GM18868 (cell line): ENCODE measurements at regions not wholly inside any gene's neighbourhood (a gene's known extent, or its start where the extent isn't known, plus 50 kb on each side); places are given as distances from the start of the nearest gene placed in this dataset.
"Not testable (repeated sequence)": the region's sequence is repeated elsewhere in the genome, so short reads cannot be mapped to it uniquely, and the experiment has no call there.

Experiments used
- ATAC-seq: cut with Tn5 transposase; IDR thresholded peaks from one replicate; pipeline ENCODE4 v1.9.1; 2021; ENCODE audit warnings: mild to moderate bottlenecking, moderate library complexity; ENCODE audit not compliant: unreplicated experiment

- ATAC-seq, result no peak
These were observed 520.4 kb downstream of the NLGN4X start for GRCh38 chrX:5708251-5708650.

GRCh38 chrX:5702890-5703289, 525.8 kb downstream of the NLGN4X start:
- no peak for ATAC-seq

- no peak for ATAC-seq
These were observed 532.7 kb downstream of the NLGN4X start for GRCh38 chrX:5695971-5696370.

- no peak for ATAC-seq
These were observed 544.7 kb downstream of the NLGN4X start for GRCh38 chrX:5683996-5684395.

- peak; percentile 61 for ATAC-seq
These were observed 547.5 kb downstream of the NLGN4X start for GRCh38 chrX:5681159-5681558.

- ATAC-seq, result no peak
These were observed 554.6 kb downstream of the NLGN4X start for GRCh38 chrX:5674036-5674435.

GRCh38 chrX:5672099-5672498, 556.6 kb downstream of the NLGN4X start:
- no peak for ATAC-seq

GRCh38 chrX:5666689-5667088, 562.0 kb downstream of the NLGN4X start:
- ATAC-seq, result not testable (repeated sequence)

GRCh38 chrX:5656544-5656943, 572.1 kb downstream of the NLGN4X start:
- ATAC-seq, result no peak

- no peak for ATAC-seq
These were observed 577.8 kb downstream of the NLGN4X start for GRCh38 chrX:5650904-5651303.

GRCh38 chrX:5648941-5649568, 579.6 kb downstream of the NLGN4X start:
- ATAC-seq, result no peak

GRCh38 chrX:5646818-5647217, 581.8 kb downstream of the NLGN4X start:
- ATAC-seq, result peak; percentile 98

GRCh38 chrX:5644776-5645175, 583.9 kb downstream of the NLGN4X start:
- ATAC-seq, result no peak

GRCh38 chrX:5640071-5640470, 588.6 kb downstream of the NLGN4X start:
- no peak for ATAC-seq

GRCh38 chrX:5638572-5638971, 590.1 kb downstream of the NLGN4X start:
- no peak for ATAC-seq

- ATAC-seq, result no peak
These were observed 595.8 kb downstream of the NLGN4X start for GRCh38 chrX:5632887-5633286.

GRCh38 chrX:5632061-5632614, 596.5 kb downstream of the NLGN4X start:
- no peak for ATAC-seq

GRCh38 chrX:5617666-5618065, 611.0 kb downstream of the NLGN4X start:
- ATAC-seq, result no peak

GRCh38 chrX:5595570-5595969, 633.1 kb downstream of the NLGN4X start:
- ATAC-seq, result no peak

- no peak for ATAC-seq
These were observed 641.9 kb downstream of the NLGN4X start for GRCh38 chrX:5586726-5587125.

GRCh38 chrX:5575407-5575806, 653.3 kb downstream of the NLGN4X start:
- no peak for ATAC-seq

- ATAC-seq, result no peak
These were observed 659.7 kb downstream of the NLGN4X start for GRCh38 chrX:5568934-5569333.

GRCh38 chrX:5559386-5559785, 669.3 kb downstream of the NLGN4X start:
- ATAC-seq, result no peak
